ENCODE measurements at regions not wholly inside any gene's neighbourhood (a gene's known extent, or its start where the extent isn't known, plus 50 kb on each side); places are given as distances from the start of the nearest gene placed in this dataset.

DNA sequence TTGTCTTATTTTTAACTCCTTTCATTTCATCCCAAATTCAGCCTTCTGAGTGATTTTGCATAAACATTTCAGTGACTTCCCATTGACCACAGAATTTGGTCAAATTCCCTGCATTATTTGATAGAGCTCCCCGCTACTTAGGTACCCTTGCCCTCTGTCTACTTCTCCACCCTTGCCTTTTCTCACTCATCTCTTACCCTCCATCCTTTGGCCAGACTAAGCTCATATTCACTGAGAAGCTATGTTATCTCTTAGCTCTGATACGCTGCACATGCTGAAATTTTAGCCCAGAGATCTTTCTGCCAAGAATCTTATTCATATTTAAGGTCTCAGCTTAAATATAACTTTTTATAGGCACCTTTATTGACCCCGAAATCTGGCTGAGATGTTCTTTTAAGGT, 1031.9 kb downstream of the ADGRL3 start:
- Histone ChIP-seq H3K27ac (ENCODE audit: low read length) (no peak overlapping the region), H3K9me3 (ENCODE audit: control insufficient read depth, low read depth, low read length) (no peaks in the 10 kb centered on the region), H3K9ac (ENCODE audit: low read length) (no peak overlapping the region), H3K36me3 (ENCODE audit: control insufficient read depth, low read depth, low read length) (no peaks in the 10 kb centered on the region), H3K4me3 (ENCODE audit: low read length) (no peak overlapping the region), H3K27me3 (ENCODE audit: control insufficient read depth, insufficient read depth, low read length) (no peaks in the 10 kb centered on the region), H3K4me1 (ENCODE audit: control insufficient read depth, low read depth, low read length) (no peaks in the 10 kb centered on the region)

DNA sequence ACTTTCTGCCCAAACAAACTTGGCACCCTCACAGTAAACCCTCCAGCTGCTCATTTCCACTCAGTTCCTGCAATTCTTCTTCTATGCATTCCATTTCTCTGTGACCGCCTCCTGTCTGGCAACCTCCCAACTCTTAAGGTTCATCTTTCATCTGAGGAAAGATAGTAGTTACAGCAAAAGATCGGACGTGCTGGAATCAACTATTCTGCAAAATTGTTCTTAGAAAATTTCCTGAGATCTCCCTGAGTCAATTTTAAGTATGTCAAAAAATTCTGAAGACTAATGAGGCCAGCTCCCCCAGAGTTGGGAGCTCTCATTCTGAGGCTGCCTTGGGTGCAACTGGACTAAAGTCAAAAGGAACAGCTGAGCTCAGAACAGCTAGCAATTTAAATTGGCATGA, 1026.0 kb downstream of the ADGRL3 start:
- no peak overlapping the region for H3K4me3 ChIP-seq (ENCODE audit: low read length)
- H3K27ac ChIP-seq (ENCODE audit: low read length) = no peak overlapping the region
- H3K27me3 ChIP-seq (ENCODE audit: control insufficient read depth, insufficient read depth, low read length) = no peaks in the 10 kb centered on the region

DNA sequence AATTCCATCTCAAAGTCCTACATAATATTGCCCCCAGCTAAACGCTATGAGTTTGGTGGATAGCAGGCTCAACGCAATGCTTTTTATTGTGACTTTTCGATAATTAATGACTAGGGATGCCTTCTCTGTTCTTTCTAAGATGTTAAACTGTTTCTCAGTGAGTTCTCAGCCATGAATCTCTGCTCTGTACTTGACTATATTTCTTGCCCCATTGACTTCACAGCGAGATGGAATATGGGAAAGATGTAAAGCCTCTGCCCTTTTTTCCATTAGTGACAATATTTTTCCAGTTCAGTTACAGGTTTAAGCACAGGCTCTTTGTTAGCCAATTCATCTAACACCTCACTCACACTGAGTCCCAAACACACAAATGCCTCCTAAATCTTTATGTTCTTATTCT, 1022.0 kb downstream of the ADGRL3 start:
- no peak overlapping the region for H3K4me3 ChIP-seq (ENCODE audit: low read length)
- no peaks in the 10 kb centered on the region for H3K36me3 ChIP-seq (ENCODE audit: control insufficient read depth, low read depth, low read length)
- no peak overlapping the region for H3K9ac ChIP-seq (ENCODE audit: low read length)
- peaks cover 6% of the 10 kb centered on the region for H3K4me1 ChIP-seq (ENCODE audit: control insufficient read depth, low read depth, low read length)
- no peak overlapping the region for H3K27ac ChIP-seq (ENCODE audit: low read length)
- H3K27me3 ChIP-seq (ENCODE audit: control insufficient read depth, insufficient read depth, low read length) = no peaks in the 10 kb centered on the region
- H3K9me3 ChIP-seq (ENCODE audit: control insufficient read depth, low read depth, low read length) = no peaks in the 10 kb centered on the region

More for the DNA sequence above, 1026.0 kb downstream of the ADGRL3 start:
- Histone ChIP-seq H3K4me1 (ENCODE audit: control insufficient read depth, low read depth, low read length) (no peaks in the 10 kb centered on the region), H3K36me3 (ENCODE audit: control insufficient read depth, low read depth, low read length) (no peaks in the 10 kb centered on the region), H3K9me3 (ENCODE audit: control insufficient read depth, low read depth, low read length) (no peaks in the 10 kb centered on the region), H3K9ac (ENCODE audit: low read length) (no peak overlapping the region)

GRCh38 chr4:62210486-62210885, 1010.4 kb downstream of the ADGRL3 start:
- H3K27me3 ChIP-seq (ENCODE audit: control insufficient read depth, insufficient read depth, low read length) = no peaks in the 10 kb centered on the region
- no peak overlapping the region for H3K9ac ChIP-seq (ENCODE audit: low read length)
- no peak overlapping the region for H3K4me3 ChIP-seq (ENCODE audit: low read length)
- no peak overlapping the region for H3K27ac ChIP-seq (ENCODE audit: low read length)
- no peaks in the 10 kb centered on the region for H3K36me3 ChIP-seq (ENCODE audit: control insufficient read depth, low read depth, low read length)
- H3K4me1 ChIP-seq (ENCODE audit: control insufficient read depth, low read depth, low read length) = no peaks in the 10 kb centered on the region
- H3K9me3 ChIP-seq (ENCODE audit: control insufficient read depth, low read depth, low read length) = no peaks in the 10 kb centered on the region

DNA sequence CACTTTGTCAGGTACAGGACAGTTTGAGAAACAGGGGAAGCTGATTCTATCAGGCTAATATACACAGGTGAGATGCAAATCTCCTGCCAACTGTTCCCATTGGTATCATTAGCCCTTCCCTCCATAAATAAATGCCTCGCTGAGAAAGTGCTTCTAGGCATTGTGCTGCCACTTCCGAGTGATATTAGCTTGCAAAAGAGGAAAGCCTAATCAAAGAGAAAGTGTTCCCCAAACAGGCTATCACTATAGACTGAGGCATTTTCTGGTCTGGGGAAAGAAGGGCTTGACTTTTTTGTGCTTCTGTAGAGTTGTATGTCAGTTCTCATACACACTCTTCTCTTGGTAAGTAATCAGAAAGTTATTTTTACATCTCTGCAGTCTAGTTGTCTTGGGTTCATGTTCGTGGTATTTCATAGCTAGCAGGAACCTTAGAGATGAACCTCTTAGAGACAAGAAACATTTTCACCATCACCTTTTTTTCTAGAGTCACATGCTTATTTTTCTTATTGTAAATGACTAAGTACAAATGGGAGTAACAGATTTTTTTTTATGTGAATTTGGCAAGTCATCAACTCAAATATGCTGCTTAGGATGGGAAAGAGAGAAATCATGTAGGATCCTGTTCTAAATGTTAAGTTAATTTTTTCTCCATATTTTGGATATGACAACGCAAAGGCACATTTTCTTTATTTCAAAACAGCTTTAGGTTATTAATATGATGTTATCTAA, 1009.8 kb downstream of the ADGRL3 start:
- no peaks in the 10 kb centered on the region for H3K4me1 ChIP-seq (ENCODE audit: control insufficient read depth, low read depth, low read length)
- no peak overlapping the region for H3K4me3 ChIP-seq (ENCODE audit: low read length)
- H3K9ac ChIP-seq (ENCODE audit: low read length) = no peak overlapping the region
- H3K36me3 ChIP-seq (ENCODE audit: control insufficient read depth, low read depth, low read length) = no peaks in the 10 kb centered on the region
- no peaks in the 10 kb centered on the region for H3K9me3 ChIP-seq (ENCODE audit: control insufficient read depth, low read depth, low read length)
- no peak overlapping the region for H3K27ac ChIP-seq (ENCODE audit: low read length)
- no peaks in the 10 kb centered on the region for H3K27me3 ChIP-seq (ENCODE audit: control insufficient read depth, insufficient read depth, low read length)

GRCh38 chr4:62208921-62209320, 1008.8 kb downstream of the ADGRL3 start:
- Histone ChIP-seq H3K27me3 (ENCODE audit: control insufficient read depth, insufficient read depth, low read length) (no peaks in the 10 kb centered on the region), H3K27ac (ENCODE audit: low read length) (no peak overlapping the region), H3K4me1 (ENCODE audit: control insufficient read depth, low read depth, low read length) (no peaks in the 10 kb centered on the region), H3K36me3 (ENCODE audit: control insufficient read depth, low read depth, low read length) (no peaks in the 10 kb centered on the region), H3K9me3 (ENCODE audit: control insufficient read depth, low read depth, low read length) (no peaks in the 10 kb centered on the region), H3K4me3 (ENCODE audit: low read length) (no peak overlapping the region), H3K9ac (ENCODE audit: low read length) (no peak overlapping the region)

- Histone ChIP-seq H3K27me3 (ENCODE audit: control insufficient read depth, insufficient read depth, low read length) (no peaks in the 10 kb centered on the region), H3K9me3 (ENCODE audit: control insufficient read depth, low read depth, low read length) (no peaks in the 10 kb centered on the region), H3K4me3 (ENCODE audit: low read length) (no peak overlapping the region), H3K4me1 (ENCODE audit: control insufficient read depth, low read depth, low read length) (no peaks in the 10 kb centered on the region), H3K27ac (ENCODE audit: low read length) (no peak overlapping the region), H3K36me3 (ENCODE audit: control insufficient read depth, low read depth, low read length) (no peaks in the 10 kb centered on the region), H3K9ac (ENCODE audit: low read length) (no peak overlapping the region)
Measured at GRCh38 chr4:62204136-62204535, 1004.0 kb downstream of the ADGRL3 start.

GRCh38 chr4:62199291-62199810, 999.2 kb downstream of the ADGRL3 start:
- Histone ChIP-seq H3K4me3 (ENCODE audit: low read length) (no peak overlapping the region), H3K4me1 (ENCODE audit: control insufficient read depth, low read depth, low read length) (no peaks in the 10 kb centered on the region), H3K36me3 (ENCODE audit: control insufficient read depth, low read depth, low read length) (no peaks in the 10 kb centered on the region), H3K27ac (ENCODE audit: low read length) (no peak overlapping the region), H3K9me3 (ENCODE audit: control insufficient read depth, low read depth, low read length) (no peaks in the 10 kb centered on the region), H3K9ac (ENCODE audit: low read length) (no peak overlapping the region), H3K27me3 (ENCODE audit: control insufficient read depth, insufficient read depth, low read length) (no peaks in the 10 kb centered on the region)

GRCh38 chr4:62196338-62196737, 996.2 kb downstream of the ADGRL3 start:
- no peak overlapping the region for H3K9ac ChIP-seq (ENCODE audit: low read length)
- no peaks in the 10 kb centered on the region for H3K4me1 ChIP-seq (ENCODE audit: control insufficient read depth, low read depth, low read length)
- H3K9me3 ChIP-seq (ENCODE audit: control insufficient read depth, low read depth, low read length) = no peaks in the 10 kb centered on the region
- H3K27ac ChIP-seq (ENCODE audit: low read length) = no peak overlapping the region
- no peaks in the 10 kb centered on the region for H3K27me3 ChIP-seq (ENCODE audit: control insufficient read depth, insufficient read depth, low read length)
- no peaks in the 10 kb centered on the region for H3K36me3 ChIP-seq (ENCODE audit: control insufficient read depth, low read depth, low read length)
- no peak overlapping the region for H3K4me3 ChIP-seq (ENCODE audit: low read length)

- H3K9me3 ChIP-seq (ENCODE audit: control insufficient read depth, low read depth, low read length) = no peaks in the 10 kb centered on the region
- no peak overlapping the region for H3K27ac ChIP-seq (ENCODE audit: low read length)
- no peak overlapping the region for H3K4me3 ChIP-seq (ENCODE audit: low read length)
- no peaks in the 10 kb centered on the region for H3K4me1 ChIP-seq (ENCODE audit: control insufficient read depth, low read depth, low read length)
- no peak overlapping the region for H3K9ac ChIP-seq (ENCODE audit: low read length)
- no peaks in the 10 kb centered on the region for H3K27me3 ChIP-seq (ENCODE audit: control insufficient read depth, insufficient read depth, low read length)
- no peaks in the 10 kb centered on the region for H3K36me3 ChIP-seq (ENCODE audit: control insufficient read depth, low read depth, low read length)
Measured at GRCh38 chr4:62194342-62194741, 994.2 kb downstream of the ADGRL3 start.

DNA sequence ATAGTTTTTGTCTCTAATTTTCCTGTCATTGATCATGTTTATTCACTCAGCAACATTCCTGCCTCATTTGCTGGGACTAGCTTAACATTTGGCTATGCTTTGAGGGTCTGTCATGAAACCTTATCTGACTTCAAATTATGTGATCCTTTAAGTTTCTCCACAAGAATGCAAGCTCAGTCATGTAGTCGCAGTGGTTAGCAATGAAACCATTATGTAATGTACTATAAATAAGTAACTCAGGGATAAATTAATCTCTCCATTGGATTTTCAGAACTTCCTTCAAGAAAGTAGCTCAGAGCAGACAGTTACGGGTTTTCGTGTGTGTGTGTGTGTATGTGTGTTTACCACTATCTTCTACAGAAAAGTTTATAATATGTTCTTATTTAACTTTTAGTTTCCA, 993.6 kb downstream of the ADGRL3 start:
- H3K9me3 ChIP-seq (ENCODE audit: control insufficient read depth, low read depth, low read length) = no peaks in the 10 kb centered on the region
- no peak overlapping the region for H3K9ac ChIP-seq (ENCODE audit: low read length)
- no peak overlapping the region for H3K27ac ChIP-seq (ENCODE audit: low read length)
- H3K4me1 ChIP-seq (ENCODE audit: control insufficient read depth, low read depth, low read length) = no peaks in the 10 kb centered on the region
- no peaks in the 10 kb centered on the region for H3K36me3 ChIP-seq (ENCODE audit: control insufficient read depth, low read depth, low read length)
- H3K4me3 ChIP-seq (ENCODE audit: low read length) = no peak overlapping the region
- no peaks in the 10 kb centered on the region for H3K27me3 ChIP-seq (ENCODE audit: control insufficient read depth, insufficient read depth, low read length)

Data from iPS-18a (cell line).